GM12878 (cell line): ENCODE measurements at regions not wholly inside any gene's neighbourhood (a gene's known extent, or its start where the extent isn't known, plus 50 kb on each side); places are given as distances from the start of the nearest gene placed in this dataset.

ENCODE experiments used
- ATAC-seq: fragments of 200-7000 bp; cut with Tn5 transposase; 3 replicates; pipeline ENCODE4 v1.9.1; 2020; ENCODE audit warnings: mild to moderate bottlenecking, moderate library complexity
- BruUV-seq: library from RNA; stranded (reverse); fragments of 400-500 nt; replicated peaks from 2 replicates; lab custom pipeline; 2021; lab: Mats Ljungman, UMichigan
- CTCF ChIA-PET: fragments of 300-600 bp; sonication (Branson Sonifier 250); formaldehyde crosslinking; extraction: SDS; loops from one replicate; lab custom pipeline; 2021; ENCODE audit warnings: inconsistent platforms; lab: Yijun Ruan, JAX
- POLR2A ChIA-PET: fragments of 350-600 bp; formaldehyde crosslinking; extraction: SDS; loops from one replicate; lab custom pipeline; 2021; ENCODE audit warnings: inconsistent platforms; lab: Charles Lee
- RAD21 ChIA-PET: fragments of 300-600 bp; sonication (Branson Sonifier 250); formaldehyde crosslinking; loops from one replicate; lab custom pipeline; 2023; ENCODE audit warnings: antibody characterized with exemption; ENCODE audit not compliant: unreplicated experiment; lab: Charles Lee
- SMC1A ChIA-PET: fragments of 300-600 bp; sonication (Branson Sonifier 250); formaldehyde crosslinking; loops from one replicate; lab custom pipeline; 2023; ENCODE audit not compliant: unreplicated experiment, uncharacterized antibody; lab: Charles Lee
- DNase-seq: peaks from one replicate; pipeline ENCODE4 v3.0.0-alpha.2; 2011; ENCODE audit warnings: low read depth, low spot score
- FAIRE-seq: peaks from 3 replicates; lab custom pipeline; 2011; peaks lifted over from hg19 to GRCh38; lab: Jason Lieb, UNC
- H2AFZ ChIP-seq: 2 replicates; pipeline ENCODE4 v1.6.0; 2011; ENCODE audit warnings: low read depth, low read length, control low read depth; ENCODE audit not compliant: control insufficient read depth
- H3K27ac ChIP-seq: 2 replicates; pipeline ENCODE4 v1.5.1; 2011; ENCODE audit warnings: control low read depth; ENCODE audit not compliant: control insufficient read depth, insufficient read depth
- H3K27me3 ChIP-seq, 2 experiments: replicated peaks in 1 of 2; 2 replicates each; pipeline versions ENCODE4 v1.6.0 to v1.6.1; 2011; ENCODE audit warnings: low read length in 1 of 2; ENCODE audit not compliant: control insufficient read depth in 2 of 2, insufficient read depth in 2 of 2
- H3K36me3 ChIP-seq, 2 experiments: 2 replicates each; pipeline ENCODE4 v1.5.1; 2011; ENCODE audit warnings: low read length in 1 of 2; ENCODE audit not compliant: control insufficient read depth in 2 of 2, insufficient read depth in 2 of 2
- H3K4me1 ChIP-seq: 2 replicates; pipeline ENCODE4 v1.6.1; 2011; ENCODE audit warnings: mild to moderate bottlenecking, low read length, moderate library complexity, mixed read lengths; ENCODE audit not compliant: control insufficient read depth, insufficient read depth
- H3K4me2 ChIP-seq: 2 replicates; pipeline ENCODE4 v1.6.0; 2011; ENCODE audit warnings: control low read depth; ENCODE audit not compliant: control insufficient read depth, insufficient read depth
- H3K4me3 ChIP-seq: fragments of 200-600 bp; sonication (generic); 2 replicates; pipeline ENCODE4 v1.5.1; 2016
- H3K79me2 ChIP-seq: 2 replicates; pipeline ENCODE4 v1.6.0; 2011; ENCODE audit warnings: low read length; ENCODE audit not compliant: control insufficient read depth, insufficient read depth
- H3K9ac ChIP-seq: 2 replicates; pipeline ENCODE4 v1.8.0; 2011; ENCODE audit warnings: low read length, control low read depth, mixed read lengths; ENCODE audit not compliant: control insufficient read depth, insufficient read depth
- H3K9me3 ChIP-seq: replicated peaks from 3 replicates; pipeline ENCODE4 v1.5.1; 2011; ENCODE audit warnings: mild to moderate bottlenecking, low read length; ENCODE audit not compliant: control insufficient read depth, insufficient read depth
- H4K20me1 ChIP-seq: 2 replicates; pipeline ENCODE4 v1.6.0; 2011; ENCODE audit not compliant: control insufficient read depth, insufficient read depth
- CBX3 ChIP-seq: fragments of 200-600 bp; sonication (generic); IDR thresholded peaks from 2 replicates; pipeline ENCODE4 v1.6.1; 2016; ENCODE audit warnings: low read depth, borderline replicate concordance
- ELK1 ChIP-seq: IDR thresholded peaks from 2 replicates; pipeline ENCODE4 v1.6.1; 2012; ENCODE audit warnings: low read depth, low read length, improper control_type of control experiment
- GABPA ChIP-seq: IDR thresholded peaks from 2 replicates; pipeline ENCODE4 v1.6.1; 2014; ENCODE audit warnings: antibody characterized with exemption, low read depth, mild to moderate bottlenecking, inconsistent platforms
- MEF2A ChIP-seq: IDR thresholded peaks from 2 replicates; pipeline ENCODE4 v1.6.1; 2011; ENCODE audit warnings: low read depth, mild to moderate bottlenecking, low read length, moderate library complexity; ENCODE audit not compliant: insufficient read depth
- MTA2 ChIP-seq: fragments of 450-650 bp; IDR thresholded peaks from 2 replicates; pipeline ENCODE4 v1.6.1; 2016; ENCODE audit warnings: low read depth, mild to moderate bottlenecking, moderate library complexity
- MYC ChIP-seq: IDR thresholded peaks from 2 replicates; pipeline ENCODE4 v1.6.1; 2011; ENCODE audit warnings: mild to moderate bottlenecking, low read length, moderate library complexity, inconsistent platforms; ENCODE audit not compliant: insufficient read depth, insufficient replicate concordance, insufficient read length, severe bottlenecking
- NFYA ChIP-seq: IDR thresholded peaks from 2 replicates; pipeline ENCODE4 v1.6.1; 2011; ENCODE audit warnings: low read depth, mild to moderate bottlenecking, low read length, improper control_type of control experiment, borderline replicate concordance
- NRF1 ChIP-seq: conservative IDR thresholded peaks from 2 replicates; pipeline ENCODE4 v1.6.1; 2011; ENCODE audit warnings: mild to moderate bottlenecking, low read depth, low read length, improper control_type of control experiment
- POLR2A ChIP-seq: IDR thresholded peaks from 2 replicates; pipeline ENCODE4 v1.6.1; 2011; ENCODE audit warnings: low read depth, mild to moderate bottlenecking, low read length
- RAD21 ChIP-seq: IDR thresholded peaks from 2 replicates; pipeline ENCODE4 v1.6.1; 2011; ENCODE audit warnings: mild to moderate bottlenecking, low read depth, low read length, moderate library complexity; ENCODE audit not compliant: insufficient read depth
- RELA ChIP-seq: fragments of 450-650 bp; IDR thresholded peaks from 2 replicates; pipeline ENCODE4 v1.8.0; 2014; ENCODE audit warnings: borderline replicate concordance; ENCODE audit not compliant: partially characterized antibody
- STAT1 ChIP-seq: fragments of 450-650 bp; conservative IDR thresholded peaks from 2 replicates; pipeline ENCODE4 v1.6.1; 2014; ENCODE audit warnings: antibody characterized with exemption, mild to moderate bottlenecking
- USF2 ChIP-seq: IDR thresholded peaks from 2 replicates; pipeline ENCODE4 v1.6.1; 2011; ENCODE audit warnings: low read depth, low read length, improper control_type of control experiment, borderline replicate concordance
- WRNIP1 ChIP-seq: IDR thresholded peaks from 2 replicates; pipeline ENCODE4 v1.6.1; 2011; ENCODE audit warnings: low read depth, low read length, improper control_type of control experiment, borderline replicate concordance
- WGBS: methylation state at CpG from one replicate; pipeline ENCODE4 v1.1.6; 2016; ENCODE audit warnings: low lambda C conversion rate; ENCODE audit not compliant: insufficient replicate concordance, insufficient coverage; ENCODE audit errors: missing lambda C conversion rate; 5-methylcytosine and 5-hydroxymethylcytosine counted together
- in situ Hi-C: fragments of 300-500 bp; cut with MboI; formaldehyde crosslinking; loops from 9 replicates; pipeline ENCODE4 v1.14.3; 2018; ENCODE audit warnings: mixed read lengths
- intact Hi-C: fragments of 100-400 bp; cut with micrococcal nuclease; formaldehyde crosslinking; loops from one replicate; pipeline ENCODE4 v1.14.2; 2022; ENCODE audit not compliant: unreplicated experiment

GRCh38 chr16:5448798-5449197 lies 351.2 kb upstream of the EEF2KMT start:
- ATAC-seq, result no peak
- FAIRE-seq, result no peak
- no peaks in the 10 kb centered on the region for H4K20me1 ChIP-seq

More at GRCh38 chr16:5448798-5449197, 351.2 kb upstream of the EEF2KMT start:
- CTCF ChIA-PET, result no interaction called here
- POLR2A ChIA-PET, result no interaction called here
- Histone ChIP-seq H2AFZ (no peak overlapping the region), H3K9me3 (no peaks in the 10 kb centered on the region; the same call in 2 of the 3 replicates), H3K4me2 (no peak overlapping the region), H3K9ac (no peak overlapping the region), H3K27me3 (no peaks in the 10 kb centered on the region), H3K36me3 (no peaks in the 10 kb centered on the region), H3K79me2 (no peaks in the 10 kb centered on the region), H3K27ac (no peak overlapping the region), H3K4me3 (no peak overlapping the region), H3K4me1 (no peaks in the 10 kb centered on the region)
- RAD21 ChIA-PET, result no interaction called here
- no peak for TF ChIP-seq GABPA
- no peak for TF ChIP-seq POLR2A
- no peak for TF ChIP-seq WRNIP1
- TF ChIP-seq MTA2, result no peak
- no peak for TF ChIP-seq MEF2A
- TF ChIP-seq USF2, result no peak
- no peak for TF ChIP-seq RELA
- no peak for TF ChIP-seq ELK1
- no peak for TF ChIP-seq MYC
- no peak for TF ChIP-seq NRF1
- TF ChIP-seq RAD21, result no peak
- no peak for TF ChIP-seq CBX3
- no peak for TF ChIP-seq STAT1
- TF ChIP-seq NFYA, result no peak
- in situ Hi-C loops (no loop called here), intact Hi-C loops (no loop called here)
- no TSS peak for BruUV-seq
- no peak for DNase-seq
- WGBS, result 15% methylated on average over 9 of the region's 9 CpGs
- SMC1A ChIA-PET, result no interaction called here
